ENCODE measurements at regions not wholly inside any gene's neighbourhood (a gene's known extent, or its start where the extent isn't known, plus 50 kb on each side); places are given as distances from the start of the nearest gene placed in this dataset.

DNA sequence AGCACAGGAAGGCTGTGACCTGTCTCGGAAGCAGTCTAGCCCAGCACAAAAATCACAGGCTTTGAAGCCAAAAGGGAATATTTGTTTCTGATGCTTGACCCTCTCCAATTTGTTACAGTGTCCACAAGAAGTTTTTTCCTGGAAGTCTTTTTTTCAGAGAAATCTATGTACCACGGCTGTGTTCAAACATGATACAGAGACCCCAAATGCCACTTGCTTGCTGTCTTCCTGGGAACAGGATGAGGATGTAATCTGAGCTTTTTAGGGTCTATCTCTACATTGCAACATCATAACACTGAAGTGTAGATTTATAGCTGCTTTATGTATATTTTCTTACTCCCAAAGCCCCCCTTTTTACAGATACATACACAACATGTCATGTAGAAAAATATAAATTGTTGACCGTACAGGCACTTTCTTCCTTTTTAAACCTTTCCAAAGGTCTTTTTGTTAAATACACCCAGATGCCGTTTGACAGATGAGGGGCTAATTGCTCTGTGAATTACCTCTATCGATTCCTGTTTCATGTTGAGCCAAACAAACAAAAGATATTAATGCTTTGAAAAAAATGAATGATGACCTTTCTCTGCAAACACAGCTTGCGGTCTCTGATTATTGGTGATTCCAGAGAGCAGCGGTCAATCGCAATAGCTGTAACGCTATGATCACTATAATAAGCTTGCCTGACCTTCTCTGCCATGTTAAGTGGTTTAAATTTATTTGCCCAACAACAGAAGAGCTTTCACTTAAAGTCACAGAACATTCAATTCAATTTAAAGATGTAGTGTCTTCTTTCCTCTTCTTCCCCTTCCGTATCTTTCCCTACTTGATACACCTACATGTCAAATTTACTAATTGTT lies 875.9 kb upstream of the NR2F2 start:
- no peak for FAIRE-seq
- DNase-seq (ENCODE audit: insufficient read length, low spot score) = no peak

- no peak for DNase-seq (ENCODE audit: insufficient read length, low spot score)
- FAIRE-seq = no peak
Measured at GRCh38 chr15:95457520-95457919, 873.0 kb upstream of the NR2F2 start.

- FAIRE-seq (no peak), DNase-seq (ENCODE audit: insufficient read length, low spot score) (no peak)
Measured at GRCh38 chr15:95458721-95459120, 871.8 kb upstream of the NR2F2 start.

GRCh38 chr15:95459273-95459672 lies 871.2 kb upstream of the NR2F2 start:
- FAIRE-seq (no peak), DNase-seq (ENCODE audit: insufficient read length, low spot score) (no peak)

GRCh38 chr15:95464509-95464908 lies 866.0 kb upstream of the NR2F2 start:
- no peak for FAIRE-seq
- DNase-seq (ENCODE audit: insufficient read length, low spot score) = no peak

GRCh38 chr15:95468820-95469219 lies 861.7 kb upstream of the NR2F2 start:
- DNase-seq (ENCODE audit: insufficient read length, low spot score) = no peak
- FAIRE-seq = no peak

GRCh38 chr15:95469496-95470000 lies 861.0 kb upstream of the NR2F2 start:
- no peak for FAIRE-seq

GRCh38 chr15:95470529-95470928 lies 860.0 kb upstream of the NR2F2 start:
- no peak for DNase-seq (ENCODE audit: insufficient read length, low spot score)
- no peak for FAIRE-seq

More at GRCh38 chr15:95469496-95470000, 861.0 kb upstream of the NR2F2 start:
- no peak for DNase-seq (ENCODE audit: insufficient read length, low spot score)

DNA sequence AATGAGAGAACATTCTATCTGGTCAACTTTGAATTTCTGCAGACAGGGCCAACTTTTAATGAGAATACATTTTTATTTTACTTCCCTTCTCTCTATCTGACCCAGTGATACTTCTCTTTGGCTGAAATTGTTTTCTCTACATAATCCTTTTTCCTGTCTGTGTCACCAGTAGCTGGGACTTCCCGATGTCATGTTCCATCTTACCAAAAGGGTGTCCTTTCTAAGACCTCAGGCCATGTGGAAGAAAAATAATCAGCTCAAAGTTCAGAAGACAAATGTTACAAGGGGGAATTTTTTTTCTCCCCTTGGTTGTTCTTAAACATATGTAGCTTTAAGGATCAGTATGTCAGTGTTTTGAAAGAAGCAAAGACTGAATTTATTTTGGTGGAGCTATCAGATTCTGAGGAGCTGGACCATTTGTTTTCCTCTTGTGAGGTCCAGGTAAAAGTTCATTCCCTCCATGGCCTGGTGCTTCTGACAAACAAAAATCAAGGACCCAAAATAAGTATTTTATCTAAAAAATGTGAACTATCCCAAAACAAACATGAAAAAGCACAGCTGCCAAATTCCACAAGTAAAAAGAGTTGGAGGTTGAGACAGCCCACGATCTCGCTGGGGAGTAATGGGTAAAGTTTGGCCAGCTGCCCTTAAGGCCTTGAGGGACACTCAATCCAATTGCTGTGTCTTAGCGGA lies 859.4 kb upstream of the NR2F2 start:
- FAIRE-seq = no peak
- no peak for DNase-seq (ENCODE audit: insufficient read length, low spot score)

DNA sequence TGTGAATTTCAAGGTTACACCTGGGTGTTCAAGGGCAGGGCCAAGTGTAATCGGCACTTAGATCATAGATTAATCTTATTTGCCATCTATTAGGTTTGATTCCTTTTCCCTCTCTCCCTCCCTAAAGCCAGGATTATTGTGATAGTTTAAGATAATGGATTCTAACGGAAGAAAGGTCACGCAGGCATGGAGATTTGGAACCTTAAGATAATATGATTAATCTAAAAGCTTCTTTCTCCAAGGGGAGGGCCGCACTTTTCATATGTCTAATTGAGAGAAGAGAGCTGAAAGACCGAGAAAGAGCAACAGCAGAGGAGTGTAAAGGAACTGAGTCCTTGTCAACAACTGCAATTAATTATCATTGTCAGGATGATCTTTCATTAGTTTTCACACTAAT lies 858.8 kb upstream of the NR2F2 start:
- DNase-seq (ENCODE audit: insufficient read length, low spot score) (no peak), FAIRE-seq (no peak)

- DNase-seq (ENCODE audit: insufficient read length, low spot score) (no peak), FAIRE-seq (no peak)
Measured at GRCh38 chr15:95475067-95475466, 855.4 kb upstream of the NR2F2 start.

- FAIRE-seq = no peak
- DNase-seq (ENCODE audit: insufficient read length, low spot score) = no peak
Measured at GRCh38 chr15:95479308-95479707, 851.2 kb upstream of the NR2F2 start.

DNA sequence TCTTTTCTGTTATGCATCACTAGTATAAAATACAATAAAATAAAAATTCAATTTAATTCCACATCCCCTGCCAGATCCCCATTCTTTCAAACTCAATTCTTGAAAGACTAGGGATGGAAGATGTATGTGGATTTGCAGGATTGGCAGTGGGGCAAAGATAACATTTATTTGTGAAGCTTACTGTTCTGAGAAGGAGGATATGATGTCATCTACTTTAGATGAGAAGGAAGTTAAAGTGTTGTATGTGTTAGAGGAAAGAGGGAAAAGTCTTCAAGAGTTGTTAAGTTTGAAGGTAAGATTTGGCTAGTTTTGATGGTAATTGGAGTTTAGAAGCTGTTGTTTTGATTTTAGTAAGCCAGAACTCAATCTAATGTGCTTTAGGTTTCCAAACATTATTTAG lies 845.1 kb upstream of the NR2F2 start:
- no peak for FAIRE-seq

GRCh38 chr15:95486224-95486623 lies 844.3 kb upstream of the NR2F2 start:
- no peak for DNase-seq (ENCODE audit: insufficient read length, low spot score)
- no peak for FAIRE-seq

More for the DNA sequence above, 845.1 kb upstream of the NR2F2 start:
- no peak for DNase-seq (ENCODE audit: insufficient read length, low spot score)

GRCh38 chr15:95489103-95489502 lies 841.4 kb upstream of the NR2F2 start:
- FAIRE-seq (no peak), DNase-seq (ENCODE audit: insufficient read length, low spot score) (no peak)

DNA sequence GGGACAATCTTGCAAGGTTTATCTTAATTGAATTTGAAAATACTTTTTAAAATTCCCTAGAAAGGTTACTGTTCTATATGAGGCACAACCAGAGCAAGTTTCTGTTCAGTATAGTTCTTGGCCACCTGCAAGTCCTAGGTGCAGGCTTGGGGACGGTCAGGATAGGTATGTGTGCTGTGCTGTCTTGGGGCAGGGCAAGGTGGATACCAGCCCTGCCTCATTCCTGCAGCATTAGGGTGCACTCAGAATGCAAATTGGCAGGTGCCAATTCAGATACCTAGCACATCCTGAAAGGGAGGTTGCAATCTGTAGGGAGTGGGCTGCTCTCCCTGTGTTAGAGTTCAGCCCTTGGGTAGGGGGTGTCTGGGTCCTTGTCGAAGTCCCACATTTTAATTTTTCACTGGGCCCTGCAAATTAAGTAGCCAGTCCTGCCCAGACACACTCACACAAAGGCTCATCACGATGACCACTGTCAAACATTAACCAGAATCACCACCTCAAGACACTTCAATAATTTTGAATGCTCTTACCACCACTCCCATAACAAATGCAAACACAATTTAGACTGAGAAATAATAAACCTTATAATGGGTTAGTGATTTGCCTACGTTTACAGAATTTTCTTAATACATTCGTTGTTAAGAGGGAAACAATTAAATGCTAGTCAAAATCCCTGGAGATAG lies 838.0 kb upstream of the NR2F2 start:
- no peak for FAIRE-seq
- no peak for DNase-seq (ENCODE audit: insufficient read length, low spot score)

- DNase-seq (ENCODE audit: insufficient read length, low spot score) (no peak), FAIRE-seq (no peak)
Measured at GRCh38 chr15:95494971-95495541, 835.4 kb upstream of the NR2F2 start.

DNA sequence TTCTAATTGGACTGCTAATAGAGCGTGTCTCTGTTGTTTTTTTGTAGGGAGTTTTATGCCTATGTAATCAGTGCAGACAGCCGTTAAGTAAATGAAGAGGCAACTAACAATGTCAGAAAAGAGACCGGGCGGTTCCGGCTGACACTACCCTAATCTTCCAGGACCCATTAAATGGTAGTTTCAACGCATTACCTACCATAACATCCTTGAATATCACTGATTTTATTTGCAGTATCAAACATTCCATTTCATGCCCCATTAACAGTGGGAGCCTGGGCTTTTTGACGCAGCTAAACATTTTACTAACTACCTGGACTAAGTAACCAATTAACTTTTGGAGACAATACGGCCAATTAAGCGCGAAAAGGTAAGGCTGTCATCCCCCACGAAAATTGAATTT lies 832.9 kb upstream of the NR2F2 start:
- FAIRE-seq = no peak

DNA sequence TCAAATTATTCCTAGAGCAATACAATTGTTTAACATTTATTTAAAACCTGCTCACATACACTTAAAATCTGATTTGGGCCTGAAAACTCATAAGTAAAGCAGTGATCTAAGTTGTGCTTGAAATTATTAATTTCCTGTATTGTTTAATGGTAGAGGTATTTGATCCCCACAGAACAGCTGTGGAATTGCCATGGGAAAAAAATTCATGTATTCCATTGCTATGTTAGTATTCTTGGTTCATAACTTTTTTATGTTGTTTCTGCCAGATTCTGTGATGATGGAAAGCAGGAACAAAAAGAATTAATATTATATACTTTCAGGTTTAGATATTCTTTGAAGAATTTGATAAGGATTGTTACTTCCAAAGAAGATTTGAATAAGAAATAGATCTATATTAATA lies 831.5 kb upstream of the NR2F2 start:
- DNase-seq (ENCODE audit: insufficient read length, low spot score) (no peak), FAIRE-seq (no peak)

More for the DNA sequence above, 832.9 kb upstream of the NR2F2 start:
- DNase-seq (ENCODE audit: insufficient read length, low spot score) = no peak

DNA sequence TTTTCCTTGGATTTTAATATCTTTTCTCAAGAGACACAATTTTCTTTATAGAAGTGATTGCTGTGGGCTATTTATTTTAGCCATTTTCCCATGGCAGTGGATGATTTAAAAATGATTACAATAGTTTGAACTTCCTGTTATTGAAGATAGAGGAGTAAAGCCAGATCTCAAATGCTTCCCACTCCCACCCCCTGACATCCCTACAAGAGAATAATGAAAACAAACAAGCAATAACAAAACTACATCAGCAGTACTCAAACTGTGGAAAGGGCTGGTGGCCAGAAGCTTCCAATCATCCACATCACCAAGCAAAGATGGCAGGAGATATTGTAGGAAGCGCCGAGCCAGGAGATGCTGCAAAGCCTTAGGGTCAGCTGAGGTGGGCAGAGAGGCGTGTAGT lies 831.1 kb upstream of the NR2F2 start:
- no peak for FAIRE-seq
- no peak for DNase-seq (ENCODE audit: insufficient read length, low spot score)

GRCh38 chr15:95501865-95502264 lies 828.6 kb upstream of the NR2F2 start:
- DNase-seq (ENCODE audit: insufficient read length, low spot score) = no peak
- no peak for FAIRE-seq
